ENCODE measurements at regions not wholly inside any gene's neighbourhood (a gene's known extent, or its start where the extent isn't known, plus 50 kb on each side); places are given as distances from the start of the nearest gene placed in this dataset.
A peak's percentile ranks its signal among the peaks of the same experiment; 100 is the strongest.
"Not testable (repeated sequence)": the region's sequence is repeated elsewhere in the genome, so short reads cannot be mapped to it uniquely, and the experiment has no call there.

DNA sequence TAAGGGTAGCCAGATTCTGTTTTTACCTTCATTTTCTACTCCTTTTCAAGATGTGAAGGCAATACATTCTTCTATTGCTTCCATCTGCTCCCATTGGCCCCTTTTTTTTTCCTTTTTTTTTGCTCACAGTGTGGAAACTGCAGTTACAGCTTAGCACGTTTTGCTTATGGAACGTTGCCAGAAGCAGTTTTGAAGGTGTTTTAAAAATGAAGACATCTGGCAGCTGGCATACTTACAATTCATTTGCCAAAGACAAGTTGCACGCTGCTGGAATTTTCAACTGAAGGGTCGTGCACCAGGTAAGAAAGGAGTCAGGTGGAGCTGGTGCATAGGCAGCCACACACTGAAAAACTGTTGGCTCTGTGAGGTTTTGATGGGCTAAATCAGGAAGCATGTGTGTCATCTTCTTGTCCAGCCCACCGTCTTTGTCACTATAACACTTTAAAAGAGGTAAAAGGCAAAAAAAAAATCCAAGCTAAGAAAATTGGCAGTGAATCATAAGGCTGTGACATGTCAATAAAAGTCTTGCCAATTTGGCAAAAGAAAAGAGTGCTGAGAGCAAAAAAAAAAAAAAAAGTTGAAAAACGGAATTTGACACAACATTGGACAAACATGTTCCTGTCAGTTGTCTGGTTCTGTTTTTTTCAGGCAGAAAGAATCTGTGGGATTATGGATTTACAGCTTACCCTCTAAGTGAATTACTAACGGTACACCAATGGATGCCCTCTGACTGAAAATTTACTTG, 225.4 kb upstream of the SOX2 start:
- intact Hi-C loops (cut with DNase I): no loop called here
- no peak overlapping the region for H3K9ac ChIP-seq (ENCODE audit: low read length in 3 of 3)
- DNase-seq: peak in 2 of 5 donors; percentile 1

DNA sequence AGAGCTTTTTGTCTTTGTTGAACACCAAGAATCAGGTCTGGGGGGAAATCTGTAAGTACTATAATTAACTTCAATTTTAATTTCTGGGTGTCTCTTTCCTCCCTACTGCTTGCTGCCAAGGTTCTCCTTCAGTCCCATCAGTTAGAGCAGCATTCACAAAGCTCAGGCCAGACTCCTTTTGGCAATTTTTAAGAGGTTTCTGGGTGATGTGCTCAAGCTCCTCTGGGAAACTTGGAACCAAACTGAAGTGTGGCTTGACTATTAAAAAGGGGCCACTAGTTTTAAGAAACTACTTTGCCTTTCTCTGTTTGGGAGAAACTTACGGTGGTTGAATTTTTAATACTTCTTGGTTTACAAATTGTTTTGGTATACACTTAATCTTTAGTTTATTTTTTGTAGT, 227.7 kb upstream of the SOX2 start:
- H3K27ac ChIP-seq (ENCODE audit: low read depth in 2 of 2, low read length in 2 of 2): no peak overlapping the region
- no peaks in the 10 kb centered on the region for H3K9me3 ChIP-seq (ENCODE audit: control insufficient read depth in 2 of 3, insufficient read depth in 1 of 3, low read length in 3 of 3)
- H3K4me1 ChIP-seq (ENCODE audit: control insufficient read depth in 2 of 3, insufficient read depth in 2 of 3, low read depth in 1 of 3, low read length in 3 of 3): no peaks in the 10 kb centered on the region
- no peak overlapping the region for H3K9ac ChIP-seq (ENCODE audit: low read length in 3 of 3)
- TF ChIP-seq, protein P1, sequence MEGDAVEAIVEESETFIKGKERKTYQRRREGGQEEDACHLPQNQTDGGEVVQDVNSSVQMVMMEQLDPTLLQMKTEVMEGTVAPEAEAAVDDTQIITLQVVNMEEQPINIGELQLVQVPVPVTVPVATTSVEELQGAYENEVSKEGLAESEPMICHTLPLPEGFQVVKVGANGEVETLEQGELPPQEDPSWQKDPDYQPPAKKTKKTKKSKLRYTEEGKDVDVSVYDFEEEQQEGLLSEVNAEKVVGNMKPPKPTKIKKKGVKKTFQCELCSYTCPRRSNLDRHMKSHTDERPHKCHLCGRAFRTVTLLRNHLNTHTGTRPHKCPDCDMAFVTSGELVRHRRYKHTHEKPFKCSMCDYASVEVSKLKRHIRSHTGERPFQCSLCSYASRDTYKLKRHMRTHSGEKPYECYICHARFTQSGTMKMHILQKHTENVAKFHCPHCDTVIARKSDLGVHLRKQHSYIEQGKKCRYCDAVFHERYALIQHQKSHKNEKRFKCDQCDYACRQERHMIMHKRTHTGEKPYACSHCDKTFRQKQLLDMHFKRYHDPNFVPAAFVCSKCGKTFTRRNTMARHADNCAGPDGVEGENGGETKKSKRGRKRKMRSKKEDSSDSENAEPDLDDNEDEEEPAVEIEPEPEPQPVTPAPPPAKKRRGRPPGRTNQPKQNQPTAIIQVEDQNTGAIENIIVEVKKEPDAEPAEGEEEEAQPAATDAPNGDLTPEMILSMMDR (IDR thresholded peaks at IDR 0.05; ENCODE audit: borderline replicate concordance, extremely low read depth, insufficient read depth): no peak
- H3K4me3 ChIP-seq (ENCODE audit: low read length in 3 of 3): no peak overlapping the region
- H3K27me3 ChIP-seq (ENCODE audit: control insufficient read depth, insufficient read depth, low read length): no peaks in the 10 kb centered on the region
- DNase-seq (no peak), FAIRE-seq (no peak)
- no peaks in the 10 kb centered on the region for H3K36me3 ChIP-seq (ENCODE audit: control insufficient read depth in 2 of 3, insufficient read depth in 3 of 3, low read length in 3 of 3)
- intact Hi-C loops (cut with DNase I): no loop called here

More for the DNA sequence above, 225.4 kb upstream of the SOX2 start:
- Histone ChIP-seq H3K4me1 (ENCODE audit: control insufficient read depth in 2 of 3, insufficient read depth in 2 of 3, low read depth in 1 of 3, low read length in 3 of 3) (no peaks in the 10 kb centered on the region), H3K27ac (ENCODE audit: low read depth in 2 of 2, low read length in 2 of 2) (no peak overlapping the region), H3K4me3 (ENCODE audit: low read length in 3 of 3) (no peak overlapping the region), H3K27me3 (ENCODE audit: control insufficient read depth, insufficient read depth, low read length) (no peaks in the 10 kb centered on the region), H3K36me3 (ENCODE audit: control insufficient read depth in 2 of 3, insufficient read depth in 3 of 3, low read length in 3 of 3) (no peaks in the 10 kb centered on the region), H3K9me3 (ENCODE audit: control insufficient read depth in 2 of 3, insufficient read depth in 1 of 3, low read length in 3 of 3) (no peaks in the 10 kb centered on the region)
- no peak for FAIRE-seq
- TF ChIP-seq, protein P1 (IDR thresholded peaks at IDR 0.05; ENCODE audit: borderline replicate concordance, extremely low read depth, insufficient read depth): no peak

DNA sequence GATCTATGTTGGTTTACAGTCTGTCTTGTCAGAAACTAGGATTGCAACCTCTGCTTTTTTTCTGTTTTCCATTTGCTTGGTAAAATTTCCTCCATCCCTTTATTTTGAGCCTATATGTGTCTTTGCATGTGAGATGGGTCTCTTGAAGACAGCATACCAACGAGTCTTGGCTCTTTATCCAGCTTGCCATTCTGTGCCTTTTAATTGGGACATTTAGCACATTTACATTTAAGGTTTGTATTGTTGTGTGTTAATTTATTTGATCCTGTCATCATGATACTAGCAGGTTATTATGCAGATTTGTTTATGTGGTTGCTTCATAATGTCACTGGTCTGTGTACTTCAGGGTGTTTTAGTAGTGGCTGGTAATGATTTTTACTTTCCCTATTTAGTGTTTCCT, 236.6 kb upstream of the SOX2 start:
- H3K9ac ChIP-seq (ENCODE audit: low read length in 3 of 3); FAIRE-seq; DNase-seq; H3K36me3 ChIP-seq (ENCODE audit: control insufficient read depth in 2 of 3, insufficient read depth in 3 of 3, low read length in 3 of 3); intact Hi-C loops (cut with DNase I); H3K27ac ChIP-seq (ENCODE audit: low read depth in 2 of 2, low read length in 2 of 2); H3K4me3 ChIP-seq (ENCODE audit: low read length in 3 of 3); H3K4me1 ChIP-seq (ENCODE audit: control insufficient read depth in 2 of 3, insufficient read depth in 2 of 3, low read depth in 1 of 3, low read length in 3 of 3); H3K9me3 ChIP-seq (ENCODE audit: control insufficient read depth in 2 of 3, insufficient read depth in 1 of 3, low read length in 3 of 3); H3K27me3 ChIP-seq (ENCODE audit: control insufficient read depth, insufficient read depth, low read length): not testable (repeated sequence)

DNA sequence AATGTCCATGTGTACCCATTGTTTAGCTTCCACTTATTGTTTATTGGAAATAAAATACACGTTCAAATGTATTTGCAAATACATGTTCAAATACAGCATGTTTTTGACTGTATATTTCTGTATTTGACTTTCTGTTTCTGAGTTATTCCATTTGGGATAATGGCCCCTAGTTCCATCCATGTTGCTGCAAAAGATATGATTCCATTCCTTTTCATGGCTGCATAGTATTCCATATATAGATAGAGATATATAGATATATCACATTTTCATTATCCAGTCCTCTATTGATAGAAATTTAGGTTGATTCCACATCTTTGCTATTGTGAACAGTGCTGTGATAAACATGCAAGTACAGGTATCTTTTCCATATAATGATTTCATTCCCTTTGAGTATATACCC, 241.4 kb upstream of the SOX2 start:
- H3K27me3 ChIP-seq (ENCODE audit: control insufficient read depth, insufficient read depth, low read length): no peaks in the 10 kb centered on the region
- no peak for FAIRE-seq
- TF ChIP-seq, protein P1 (IDR thresholded peaks at IDR 0.05; ENCODE audit: borderline replicate concordance, extremely low read depth, insufficient read depth): no peak
- intact Hi-C loops (cut with DNase I): no loop called here
- H3K4me1 ChIP-seq (ENCODE audit: control insufficient read depth in 2 of 3, insufficient read depth in 2 of 3, low read depth in 1 of 3, low read length in 3 of 3): no peaks in the 10 kb centered on the region
- H3K27ac ChIP-seq (ENCODE audit: low read depth in 2 of 2, low read length in 2 of 2): no peak overlapping the region
- DNase-seq: no peak
- no peak overlapping the region for H3K4me3 ChIP-seq (ENCODE audit: low read length in 3 of 3)
- no peak overlapping the region for H3K9ac ChIP-seq (ENCODE audit: low read length in 3 of 3)
- no peaks in the 10 kb centered on the region for H3K36me3 ChIP-seq (ENCODE audit: control insufficient read depth in 2 of 3, insufficient read depth in 3 of 3, low read length in 3 of 3)
- H3K9me3 ChIP-seq (ENCODE audit: control insufficient read depth in 2 of 3, insufficient read depth in 1 of 3, low read length in 3 of 3): no peaks in the 10 kb centered on the region

Measured in kidney (tissue), 13 donors.